ENCODE measurements at regions not wholly inside any gene's neighbourhood (a gene's known extent, or its start where the extent isn't known, plus 50 kb on each side); places are given as distances from the start of the nearest gene placed in this dataset.
A peak's percentile ranks its signal among the peaks of the same experiment; 100 is the strongest.
"Not testable (repeated sequence)": the region's sequence is repeated elsewhere in the genome, so short reads cannot be mapped to it uniquely, and the experiment has no call there.

- DNase-seq = no peak
Measured at GRCh38 chr7:121561717-121562116, 165.6 kb upstream of the FAM3C start.

- DNase-seq = no peak
Measured at GRCh38 chr7:121560267-121560990, 164.3 kb upstream of the FAM3C start.

GRCh38 chr7:121558288-121558687 lies 162.2 kb upstream of the FAM3C start:
- no peak for DNase-seq

- DNase-seq = no peak
Measured at GRCh38 chr7:121557034-121557892, 161.2 kb upstream of the FAM3C start.

- no peak for DNase-seq
Measured at GRCh38 chr7:121555558-121555957, 159.4 kb upstream of the FAM3C start.

GRCh38 chr7:121547544-121548092 lies 151.5 kb upstream of the FAM3C start:
- DNase-seq = peak; percentile 71

GRCh38 chr7:121546632-121547543 lies 150.8 kb upstream of the FAM3C start:
- no peak for DNase-seq

GRCh38 chr7:121545418-121545817 lies 149.3 kb upstream of the FAM3C start:
- no peak for DNase-seq

GRCh38 chr7:121544726-121545125 lies 148.6 kb upstream of the FAM3C start:
- no peak for DNase-seq

GRCh38 chr7:121544238-121544637 lies 148.1 kb upstream of the FAM3C start:
- no peak for DNase-seq

GRCh38 chr7:121541457-121541856 lies 145.3 kb upstream of the FAM3C start:
- no peak for DNase-seq

- no peak for DNase-seq
Measured at GRCh38 chr7:121540138-121540537, 144.0 kb upstream of the FAM3C start.

- DNase-seq = no peak
Measured at GRCh38 chr7:121537031-121537430, 140.9 kb upstream of the FAM3C start.

- DNase-seq = no peak
Measured at GRCh38 chr7:121531175-121532070, 135.3 kb upstream of the FAM3C start.

GRCh38 chr7:121530227-121531174 lies 134.4 kb upstream of the FAM3C start:
- peak; percentile 33 for DNase-seq

- no peak for DNase-seq
Measured at GRCh38 chr7:121529003-121529402, 132.9 kb upstream of the FAM3C start.

- not testable (repeated sequence) for DNase-seq
Measured at GRCh38 chr7:121526210-121526609, 130.1 kb upstream of the FAM3C start.

- peak; percentile 9 for DNase-seq
Measured at GRCh38 chr7:121525155-121525819, 129.2 kb upstream of the FAM3C start.

GRCh38 chr7:121521711-121522400 lies 125.7 kb upstream of the FAM3C start:
- no peak for DNase-seq

Measured in skin of body (tissue), 1 donor.